ENCODE measurements at regions not wholly inside any gene's neighbourhood (a gene's known extent, or its start where the extent isn't known, plus 50 kb on each side); places are given as distances from the start of the nearest gene placed in this dataset.

- no peaks in the 10 kb centered on the region for H3K9me3 ChIP-seq
- 24% methylated on average over 3 of the region's 3 CpGs for WGBS (ENCODE audit: missing lambda C conversion rate)
- H3K4me1 ChIP-seq: peaks cover 17% of the 10 kb centered on the region
- no peak for DNase-seq (ENCODE audit: low read depth in 1 of 2, low spot score in 1 of 2)
- ChIA-PET CTCF (interaction anchor here (1.2 kb wide), 1 partner anchor 13 kb away, joined by 4 read pairs; no protein-coding TSS in a partner anchor), POLR2A (no interaction called here)
- no peak overlapping the region for H3K27ac ChIP-seq
- no peak for ATAC-seq
- TF ChIP-seq HOXB13 (CRISPR knock-in tag; IDR thresholded peaks at IDR 0.05; ENCODE audit: low read depth) (no peak), PHF8 (IDR thresholded peaks at IDR 0.05; ENCODE audit: borderline replicate concordance, low read depth) (no peak), MAZ (IDR thresholded peaks at IDR 0.05; ENCODE audit: borderline replicate concordance, low read depth, low read length) (no peak), ESRRA (IDR thresholded peaks at IDR 0.05; ENCODE audit: borderline replicate concordance, low read length) (no peak), CTCF (IDR thresholded peaks at IDR 0.05) (no peak), SREBF2 (IDR thresholded peaks at IDR 0.05) (no peak), POLR2A (IDR thresholded peaks at IDR 0.05; ENCODE audit: low read length) (no peak), HOXA7 (CRISPR knock-in tag; IDR thresholded peaks at IDR 0.05) (no peak), RFX5 (IDR thresholded peaks at IDR 0.05) (no peak), E2F6 (IDR thresholded peaks at IDR 0.05; ENCODE audit: borderline replicate concordance, low read depth) (no peak)
- FAIRE-seq: no peak
- no peak overlapping the region for H3K4me3 ChIP-seq
- H3K4me2 ChIP-seq: no peak overlapping the region
Observed at GRCh38 chr3:17969985-17970568, 227.6 kb upstream of the TBC1D5 start.

- no peaks in the 10 kb centered on the region for H3K9me3 ChIP-seq
- H3K27ac ChIP-seq: no peak overlapping the region
- no peak overlapping the region for H3K4me3 ChIP-seq
- POLR2A ChIA-PET: no interaction called here
- TF ChIP-seq CEBPB (IDR thresholded peaks at IDR 0.05) (no peak), JUNB (IDR thresholded peaks at IDR 0.05) (no peak), NFE2L2 (conservative IDR thresholded peaks at IDR 0.05; ENCODE audit: low read length) (no peak), HMGXB4 (CRISPR knock-in tag; IDR thresholded peaks at IDR 0.05; ENCODE audit: borderline replicate concordance) (no peak), FOXS1 (CRISPR knock-in tag; IDR thresholded peaks at IDR 0.05) (no peak), EP300 (IDR thresholded peaks at IDR 0.05) (no peak), KDM5A (IDR thresholded peaks at IDR 0.05) (no peak), POLR2A (IDR thresholded peaks at IDR 0.05; ENCODE audit: low read length) (no peak), SMC3 (IDR thresholded peaks at IDR 0.05) (no peak), CBX8 (IDR thresholded peaks at IDR 0.05) (no peak), TP53 (CRISPR knock-in tag; IDR thresholded peaks at IDR 0.05) (no peak), HES2 (IDR thresholded peaks at IDR 0.05) (no peak), HDAC2 (IDR thresholded peaks at IDR 0.05) (no peak), GATA3 (IDR thresholded peaks at IDR 0.05; ENCODE audit: borderline replicate concordance) (no peak)
- CTCF ChIA-PET: interaction anchor here (0.6 to 1.2 kb wide), 2 partner anchors 12 to 716 kb away, joined by 3 to 4 read pairs; no protein-coding TSS in a partner anchor
- H3K4me2 ChIP-seq: no peak overlapping the region
- FAIRE-seq (no peak), DNase-seq (ENCODE audit: low read depth in 1 of 2, low spot score in 1 of 2) (no peak), ATAC-seq (no peak)
- H3K4me1 ChIP-seq: peaks cover 17% of the 10 kb centered on the region
- WGBS (ENCODE audit: missing lambda C conversion rate): 93% methylated on average over 3 of the region's 3 CpGs
Observed at GRCh38 chr3:17969244-17969643, 226.8 kb upstream of the TBC1D5 start.

All from A549 (cell line).